ENCODE measurements at regions not wholly inside any gene's neighbourhood (a gene's known extent, or its start where the extent isn't known, plus 50 kb on each side); places are given as distances from the start of the nearest gene placed in this dataset.

- Mint-ChIP-seq H3K9me3 (no peaks in the 10 kb centered on the region), H3K27me3 (ENCODE audit: low read depth) (no peaks in the 10 kb centered on the region), H3K4me3 (no peak overlapping the region), H3K4me1 (no peaks in the 10 kb centered on the region), H3K36me3 (ENCODE audit: low read depth) (no peaks in the 10 kb centered on the region), H3K27ac (ENCODE audit: unreplicated experiment) (no peak overlapping the region)
- TF ChIP-seq CTCF (conservative IDR thresholded peaks at IDR 0.05), result no peak
- DNase-seq (ENCODE audit: low read depth, low spot score), result no peak
Observed at GRCh38 chr1:198986442-198986841, 347.6 kb downstream of the PTPRC start.

- no peak for TF ChIP-seq CTCF (conservative IDR thresholded peaks at IDR 0.05)
- Mint-ChIP-seq H3K4me3 (no peak overlapping the region), H3K27ac (ENCODE audit: unreplicated experiment) (no peak overlapping the region), H3K36me3 (ENCODE audit: low read depth) (no peaks in the 10 kb centered on the region), H3K9me3 (no peaks in the 10 kb centered on the region), H3K27me3 (ENCODE audit: low read depth) (no peaks in the 10 kb centered on the region), H3K4me1 (no peaks in the 10 kb centered on the region)
- DNase-seq (ENCODE audit: low read depth, low spot score), result no peak
Observed at GRCh38 chr1:199002661-199003060, 363.8 kb downstream of the PTPRC start.

GRCh38 chr1:199007423-199007822 lies 368.6 kb downstream of the PTPRC start:
- Mint-ChIP-seq H3K36me3 (ENCODE audit: low read depth) (no peaks in the 10 kb centered on the region), H3K4me1 (no peaks in the 10 kb centered on the region), H3K4me3 (no peak overlapping the region), H3K27ac (ENCODE audit: unreplicated experiment) (no peak overlapping the region), H3K9me3 (no peaks in the 10 kb centered on the region), H3K27me3 (ENCODE audit: low read depth) (no peaks in the 10 kb centered on the region)
- DNase-seq (ENCODE audit: low read depth, low spot score), result no peak
- TF ChIP-seq CTCF (conservative IDR thresholded peaks at IDR 0.05), result no peak

- no peaks in the 10 kb centered on the region for H3K36me3 Mint-ChIP-seq (ENCODE audit: low read depth)
- H3K4me3 Mint-ChIP-seq, result no peak overlapping the region
- H3K9me3 Mint-ChIP-seq, result no peaks in the 10 kb centered on the region
- H3K27ac Mint-ChIP-seq (ENCODE audit: unreplicated experiment), result no peak overlapping the region
- DNase-seq (ENCODE audit: low read depth, low spot score), result no peak
- H3K4me1 Mint-ChIP-seq, result no peaks in the 10 kb centered on the region
- H3K27me3 Mint-ChIP-seq (ENCODE audit: low read depth), result no peaks in the 10 kb centered on the region
- no peak for TF ChIP-seq CTCF (conservative IDR thresholded peaks at IDR 0.05)
Observed at GRCh38 chr1:199009447-199009846, 370.6 kb downstream of the PTPRC start.

GRCh38 chr1:199010492-199010891 lies 371.7 kb downstream of the PTPRC start:
- no peak overlapping the region for H3K27ac Mint-ChIP-seq (ENCODE audit: unreplicated experiment)
- no peaks in the 10 kb centered on the region for H3K9me3 Mint-ChIP-seq
- no peaks in the 10 kb centered on the region for H3K27me3 Mint-ChIP-seq (ENCODE audit: low read depth)
- H3K36me3 Mint-ChIP-seq (ENCODE audit: low read depth), result no peaks in the 10 kb centered on the region
- no peak overlapping the region for H3K4me3 Mint-ChIP-seq
- TF ChIP-seq CTCF (conservative IDR thresholded peaks at IDR 0.05), result no peak
- H3K4me1 Mint-ChIP-seq, result no peaks in the 10 kb centered on the region
- no peak for DNase-seq (ENCODE audit: low read depth, low spot score)

- no peak overlapping the region for H3K4me3 Mint-ChIP-seq
- peaks cover 1% of the 10 kb centered on the region for H3K9me3 Mint-ChIP-seq
- peak overlapping the region; percentile 85 for H3K27ac Mint-ChIP-seq (ENCODE audit: unreplicated experiment)
- no peak for DNase-seq (ENCODE audit: low read depth, low spot score)
- no peak for TF ChIP-seq CTCF (conservative IDR thresholded peaks at IDR 0.05)
- H3K36me3 Mint-ChIP-seq (ENCODE audit: low read depth), result no peaks in the 10 kb centered on the region
- H3K27me3 Mint-ChIP-seq (ENCODE audit: low read depth), result no peaks in the 10 kb centered on the region
- no peaks in the 10 kb centered on the region for H3K4me1 Mint-ChIP-seq
Observed at GRCh38 chr1:199010933-199011332, 372.1 kb downstream of the PTPRC start.

Data from neural crest cell (in vitro differentiated cells).